GM19193 (cell line): ENCODE measurements at regions not wholly inside any gene's neighbourhood (a gene's known extent, or its start where the extent isn't known, plus 50 kb on each side); places are given as distances from the start of the nearest gene placed in this dataset.

Source experiments
- POLR2A ChIP-seq: IDR thresholded peaks from 4 replicates; pipeline ENCODE4 v1.6.1; 2011; ENCODE audit not compliant: insufficient read depth, insufficient read length; ENCODE audit errors: extremely low read depth

GRCh38 chr22:47794851-47795250 lies 1032.4 kb downstream of the TBC1D22A start:
- TF ChIP-seq POLR2A = no peak

GRCh38 chr22:47793304-47794101 lies 1031.1 kb downstream of the TBC1D22A start:
- TF ChIP-seq POLR2A = no peak

DNA sequence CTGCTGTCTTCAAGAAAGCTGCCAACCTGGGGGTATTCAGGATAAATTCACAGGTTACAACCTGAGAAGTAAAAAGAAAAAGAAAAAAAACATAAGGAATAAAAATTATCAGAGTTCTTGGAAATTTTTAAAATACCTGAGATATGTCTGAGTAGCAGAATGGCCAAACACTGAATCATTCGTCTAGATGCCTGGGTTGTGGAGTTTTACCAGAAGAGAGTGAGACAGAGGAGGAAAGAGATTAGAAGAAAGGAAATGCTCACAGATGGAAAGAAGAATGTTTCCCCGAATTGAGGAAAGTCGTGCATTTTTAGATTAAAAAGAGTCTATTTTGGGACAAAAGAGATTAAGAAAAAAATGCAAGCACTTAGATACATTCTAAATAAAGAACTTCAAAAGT lies 1026.7 kb downstream of the TBC1D22A start:
- no peak for TF ChIP-seq POLR2A

- no peak for TF ChIP-seq POLR2A
Measured at GRCh38 chr22:47788461-47788860, 1026.0 kb downstream of the TBC1D22A start.

DNA sequence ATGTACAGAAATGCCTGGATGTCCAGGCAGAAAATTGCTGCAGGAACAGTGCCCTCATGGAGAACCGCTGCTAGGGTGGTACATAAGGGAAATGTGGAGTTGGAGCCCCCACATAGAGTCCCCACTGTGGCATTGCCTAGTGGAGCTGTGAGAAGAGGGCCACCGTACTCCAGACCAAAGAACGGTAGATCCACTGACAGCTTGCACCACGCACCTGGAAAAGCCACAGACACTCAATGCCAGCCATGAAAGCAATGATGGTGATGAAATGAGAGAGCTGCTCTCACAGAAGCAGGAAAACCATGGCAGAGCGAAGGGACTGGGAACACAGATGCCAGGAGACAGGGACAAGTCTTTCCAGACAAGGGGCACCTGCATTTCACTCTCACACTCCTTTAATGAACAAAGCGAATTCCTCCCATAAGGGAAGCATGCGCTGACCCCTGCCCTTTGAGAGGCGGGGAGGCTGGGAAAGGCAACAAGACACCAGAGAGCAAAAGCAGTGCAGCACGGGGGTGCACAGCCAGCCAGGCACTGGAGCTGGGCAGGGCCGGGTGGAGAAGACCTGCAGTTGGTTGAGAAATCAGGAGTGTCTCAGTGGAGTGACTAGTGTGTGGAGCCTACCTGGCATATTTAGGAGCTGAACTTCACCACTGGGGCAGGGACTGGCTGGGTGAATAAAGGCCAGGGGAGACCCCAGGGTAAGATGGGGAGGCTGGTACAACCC lies 1025.2 kb downstream of the TBC1D22A start:
- no peak for TF ChIP-seq POLR2A

DNA sequence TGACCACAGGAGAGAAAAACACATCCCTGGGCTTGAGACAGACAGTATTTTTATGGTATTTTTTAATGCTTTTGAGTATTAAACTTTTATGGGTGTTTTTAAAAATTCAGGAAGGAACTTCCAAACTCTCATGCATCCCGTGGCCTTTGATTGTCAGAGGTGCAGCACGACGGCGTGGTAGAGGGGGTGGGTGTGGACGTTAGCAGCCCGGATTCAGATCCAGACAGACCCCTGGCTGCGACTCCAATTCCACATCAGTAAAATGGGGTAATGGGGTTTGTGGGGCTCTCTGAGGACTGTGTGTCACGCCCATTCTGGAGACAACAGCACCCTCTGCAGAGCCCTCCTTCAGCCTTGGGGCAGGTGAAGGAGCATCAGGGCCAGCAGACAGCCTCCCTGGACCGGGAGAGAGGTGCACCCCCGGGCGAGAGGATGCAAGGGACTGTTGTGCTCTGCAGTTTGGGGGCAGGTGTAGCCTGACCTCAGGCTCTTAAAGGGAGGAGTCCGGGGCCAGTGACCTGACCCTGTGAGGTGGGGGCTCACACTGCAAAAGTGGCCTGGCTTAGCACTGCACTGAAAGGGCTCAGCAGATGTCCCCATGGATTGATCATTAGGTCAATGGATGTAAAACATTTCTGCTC lies 1024.3 kb downstream of the TBC1D22A start:
- no peak for TF ChIP-seq POLR2A

- TF ChIP-seq POLR2A = no peak
Measured at GRCh38 chr22:47784991-47785390, 1022.5 kb downstream of the TBC1D22A start.

DNA sequence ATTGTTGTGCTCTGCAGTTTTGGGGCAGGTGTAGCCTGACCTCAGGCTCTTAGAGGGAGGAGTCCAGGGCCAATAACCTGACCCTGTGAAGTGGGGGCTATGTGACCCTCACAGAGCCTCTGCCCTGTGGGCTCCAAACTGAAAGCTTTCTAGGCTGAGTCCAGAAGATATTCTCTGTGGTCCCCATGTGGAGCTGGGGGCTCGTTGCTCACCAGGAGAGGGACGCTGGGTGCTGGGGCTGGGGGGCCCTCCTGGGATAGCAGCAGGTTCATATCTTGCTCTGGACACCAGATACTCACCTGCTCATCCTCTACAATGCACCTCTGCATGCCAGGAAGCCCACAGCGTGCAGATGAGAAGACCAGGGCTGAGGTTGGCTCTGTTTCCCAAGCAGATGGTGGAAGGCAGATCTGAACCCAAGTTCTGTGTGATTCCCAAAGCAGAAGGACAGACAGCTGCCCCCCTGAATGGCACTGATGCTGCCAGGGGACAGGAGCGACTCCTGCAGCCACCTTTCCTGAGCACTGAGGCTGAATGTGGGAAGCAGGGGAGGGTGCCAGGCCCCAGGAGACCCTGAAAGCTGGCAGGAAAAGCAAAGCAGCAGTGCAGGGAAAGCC lies 1022.0 kb downstream of the TBC1D22A start:
- TF ChIP-seq POLR2A = no peak

- no peak for TF ChIP-seq POLR2A
Measured at GRCh38 chr22:47783433-47784366, 1021.2 kb downstream of the TBC1D22A start.

GRCh38 chr22:47782328-47783075 lies 1020.1 kb downstream of the TBC1D22A start:
- TF ChIP-seq POLR2A = no peak

DNA sequence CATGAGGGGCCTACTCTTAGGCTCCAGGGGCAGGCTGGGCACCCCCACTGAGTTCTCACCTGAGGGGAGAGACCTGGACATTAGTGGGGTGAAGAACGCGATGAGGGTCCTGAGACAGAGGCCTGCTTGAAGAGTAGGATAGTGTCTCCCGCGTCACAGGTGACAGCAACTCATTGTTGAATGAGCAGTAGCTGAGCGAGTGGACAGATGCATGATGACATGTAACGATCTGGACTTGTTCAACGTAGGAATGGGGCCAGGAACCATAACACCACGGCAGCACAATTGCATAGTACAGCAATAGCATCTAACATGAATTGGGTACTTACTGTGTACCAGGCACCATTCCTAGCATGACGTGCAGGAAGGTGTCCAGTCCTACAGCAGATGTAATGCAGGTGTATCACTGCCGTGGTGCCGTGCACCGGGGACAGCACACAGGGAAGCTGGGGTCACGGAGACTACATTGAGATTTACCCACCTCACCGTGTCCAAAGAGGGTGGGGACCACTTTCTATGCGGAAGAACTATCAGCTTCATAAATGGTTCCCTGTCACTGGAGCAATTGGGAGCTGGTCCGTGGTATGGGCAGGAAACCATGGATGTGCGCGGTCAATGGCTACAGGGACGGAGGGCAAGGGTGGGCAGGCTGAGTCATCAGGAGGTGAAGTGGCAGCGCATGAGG lies 1019.1 kb downstream of the TBC1D22A start:
- no peak for TF ChIP-seq POLR2A

DNA sequence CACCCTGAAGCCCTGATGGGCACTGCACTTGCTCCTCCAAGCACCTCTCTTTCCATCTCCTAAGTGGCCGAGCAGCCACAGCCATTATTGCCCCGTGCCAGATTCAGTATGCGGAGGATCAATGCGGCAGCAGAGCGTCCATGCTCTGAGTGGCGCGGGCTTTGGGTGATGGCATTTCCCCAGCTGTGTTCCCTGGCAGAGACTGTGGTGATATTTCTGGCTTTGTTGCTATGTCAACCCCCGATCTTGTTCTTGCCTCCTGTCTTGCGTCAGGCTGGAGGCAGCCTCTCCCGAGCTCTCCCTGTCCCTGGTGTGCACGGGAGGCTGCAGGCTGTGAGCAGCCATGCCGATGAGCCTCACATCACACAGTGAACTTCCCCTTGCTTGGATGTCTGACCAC lies 1018.6 kb downstream of the TBC1D22A start:
- no peak for TF ChIP-seq POLR2A
